HepG2 (cell line): ENCODE measurements at regions not wholly inside any gene's neighbourhood (a gene's known extent, or its start where the extent isn't known, plus 50 kb on each side); places are given as distances from the start of the nearest gene placed in this dataset.

Experiments used
- ATAC-seq: fragments of 200-7000 bp; cut with Tn5 transposase; 3 replicates; pipeline ENCODE4 v1.9.1; 2020; ENCODE audit warnings: mild to moderate bottlenecking, moderate library complexity
- BruUV-seq: library from RNA; stranded (reverse); fragments of 400-500 nt; replicated peaks from 2 replicates; lab custom pipeline; 2021; lab: Mats Ljungman, UMichigan
- CTCF ChIA-PET: fragments of 300-600 bp; formaldehyde crosslinking; extraction: SDS; loops from one replicate; lab custom pipeline; 2021; ENCODE audit warnings: low total read pairs, inconsistent platforms, low intra/inter-chr PET ratio; lab: Yijun Ruan, JAX
- POLR2A ChIA-PET: fragments of 350-600 bp; sonication (Branson Sonifier 250); formaldehyde crosslinking; loops from one replicate; lab custom pipeline; 2020; ENCODE audit warnings: antibody characterized with exemption, inconsistent platforms; lab: Yijun Ruan, JAX
- DNase-seq: peaks from one replicate; pipeline ENCODE4 v3.0.0-alpha.2; 2015; ENCODE audit warnings: low spot score
- FAIRE-seq: peaks from 3 replicates; lab custom pipeline; 2011; peaks lifted over from hg19 to GRCh38; lab: Jason Lieb, UNC
- H2AFZ ChIP-seq: one replicate; pipeline ENCODE4 v1.6.1; 2011; ENCODE audit warnings: low read length, inconsistent platforms
- H3K27ac ChIP-seq: fragments of 300-600 bp; 3 replicates; pipeline ENCODE4 v1.8.0; 2011; ENCODE audit warnings: mixed run types, mild to moderate bottlenecking, mixed read lengths, low read length, inconsistent platforms; ENCODE audit not compliant: insufficient read depth; ENCODE audit errors: extremely low read length
- H3K27me3 ChIP-seq, 2 experiments: fragments of 200-600 bp in 1 of 2; 2 replicates in 1 of 2; 3 replicates in 1 of 2; pipeline versions ENCODE4 v1.6.0 to v1.8.0; 2011; ENCODE audit warnings: low read length in 2 of 2, mild to moderate bottlenecking in 2 of 2, moderate library complexity in 2 of 2, inconsistent platforms in 1 of 2; ENCODE audit not compliant: insufficient read depth in 2 of 2, control insufficient read depth in 1 of 2
- H3K36me3 ChIP-seq, 2 experiments: fragments of 200-600 bp in 1 of 2; replicated peaks in 1 of 2; 2 replicates in 1 of 2; 3 replicates in 1 of 2; pipeline versions ENCODE4 v1.5.1 to v1.8.0; 2011; ENCODE audit warnings: low read length in 2 of 2, inconsistent platforms in 1 of 2; ENCODE audit not compliant: insufficient read depth in 2 of 2, control insufficient read depth in 1 of 2
- H3K4me1 ChIP-seq: 2 replicates; pipeline ENCODE4 v1.5.1; 2012; ENCODE audit warnings: low read length, inconsistent platforms; ENCODE audit not compliant: insufficient read depth
- H3K4me2 ChIP-seq: 2 replicates; pipeline ENCODE4 v1.6.0; 2011; ENCODE audit warnings: low read depth, low read length, inconsistent platforms
- H3K4me3 ChIP-seq, 3 experiments: fragments of 200-600 bp in 1 of 3; sonication (generic), shearing (Covaris generic) in 1 of 3; replicated peaks in 1 of 3; 2 replicates each; pipeline ENCODE4 v1.5.1; 2011 to 2016; ENCODE audit warnings: low read length in 3 of 3, inconsistent platforms in 2 of 3, low read depth in 2 of 3, mild to moderate bottlenecking in 2 of 3, control low read depth in 1 of 3, mixed read lengths in 1 of 3; ENCODE audit not compliant: insufficient read depth in 1 of 3
- H3K79me2 ChIP-seq: one replicate; pipeline ENCODE4 v1.6.1; 2011; ENCODE audit warnings: low read length, inconsistent platforms; ENCODE audit not compliant: insufficient read depth
- H3K9ac ChIP-seq: 2 replicates; pipeline ENCODE4 v1.6.0; 2011; ENCODE audit warnings: mild to moderate bottlenecking, low read depth, low read length, inconsistent platforms; ENCODE audit not compliant: insufficient read depth
- H3K9me3 ChIP-seq: 2 replicates; pipeline ENCODE4 v1.5.1; 2012; ENCODE audit warnings: mild to moderate bottlenecking, low read length
- H4K20me1 ChIP-seq: 2 replicates; pipeline ENCODE4 v1.6.0; 2011; ENCODE audit warnings: inconsistent platforms, mild to moderate bottlenecking, low read length, moderate library complexity; ENCODE audit not compliant: insufficient read depth
- ARNT ChIP-seq: fragments of 450-650 bp; IDR thresholded peaks from 2 replicates; pipeline ENCODE4 v1.6.1; 2017
- BCL3 ChIP-seq: sonication (generic); formaldehyde crosslinking; IDR thresholded peaks from 2 replicates; pipeline ENCODE4 v1.5.1; 2020; ENCODE audit warnings: mild to moderate bottlenecking, missing genetic modification reagents, moderate library complexity
- JUN ChIP-seq: sonication (generic); formaldehyde crosslinking; IDR thresholded peaks from 2 replicates; pipeline ENCODE4 v1.4.0; 2020; ENCODE audit warnings: mild to moderate bottlenecking, missing genetic modification reagents
- THAP11 ChIP-seq: IDR thresholded peaks from 2 replicates; pipeline ENCODE4 v1.6.1; 2016; ENCODE audit warnings: missing biosample characterization, missing genetic modification reagents
- ZNF331 ChIP-seq: sonication (generic); formaldehyde crosslinking; IDR thresholded peaks from 2 replicates; pipeline ENCODE4 v1.4.0; 2020; ENCODE audit warnings: missing genetic modification reagents
- ZNF382 ChIP-seq: sonication (generic); formaldehyde crosslinking; IDR thresholded peaks from 2 replicates; pipeline ENCODE4 v1.5.0; 2020; ENCODE audit warnings: missing genetic modification reagents, mild to moderate bottlenecking, borderline replicate concordance
- ZNF510 ChIP-seq: sonication (generic); formaldehyde crosslinking; IDR thresholded peaks from 2 replicates; pipeline ENCODE4 v1.4.0; 2020; ENCODE audit warnings: low read depth, mild to moderate bottlenecking, missing genetic modification reagents
- ZNF549 ChIP-seq: sonication (generic); formaldehyde crosslinking; IDR thresholded peaks from 2 replicates; pipeline ENCODE4 v1.5.0; 2020; ENCODE audit warnings: missing genetic modification reagents
- ZNF770 ChIP-seq: sonication (generic); formaldehyde crosslinking; IDR thresholded peaks from 2 replicates; pipeline ENCODE4 v1.5.0; 2020; ENCODE audit warnings: mild to moderate bottlenecking, missing genetic modification reagents
- ZNF792 ChIP-seq: IDR thresholded peaks from 2 replicates; pipeline ENCODE4 v1.6.1; 2016
- WGBS: methylation state at CpG from one replicate; pipeline ENCODE4 v1.1.6; 2017; ENCODE audit warnings: low lambda C conversion rate; 5-methylcytosine and 5-hydroxymethylcytosine counted together
- in situ Hi-C: cut with HindIII; loops from 2 replicates; pipeline ENCODE4 v1.10.0; 2017; ENCODE audit warnings: low pct_unique_long_range_greater_than_20kb; ENCODE audit not compliant: extremely low pct_ligation_motif_present
- intact Hi-C: fragments of 100-400 bp; cut with micrococcal nuclease; formaldehyde crosslinking; loops from one replicate; pipeline ENCODE4 v1.10.0; 2022; ENCODE audit not compliant: unreplicated experiment
- TF ChIP-seq, protein P1 (sequence below): sonication (generic); formaldehyde crosslinking; IDR thresholded peaks from 2 replicates; pipeline ENCODE4 v1.9.0; 2021; ENCODE audit warnings: missing genetic modification reagents, borderline replicate concordance

DNA sequence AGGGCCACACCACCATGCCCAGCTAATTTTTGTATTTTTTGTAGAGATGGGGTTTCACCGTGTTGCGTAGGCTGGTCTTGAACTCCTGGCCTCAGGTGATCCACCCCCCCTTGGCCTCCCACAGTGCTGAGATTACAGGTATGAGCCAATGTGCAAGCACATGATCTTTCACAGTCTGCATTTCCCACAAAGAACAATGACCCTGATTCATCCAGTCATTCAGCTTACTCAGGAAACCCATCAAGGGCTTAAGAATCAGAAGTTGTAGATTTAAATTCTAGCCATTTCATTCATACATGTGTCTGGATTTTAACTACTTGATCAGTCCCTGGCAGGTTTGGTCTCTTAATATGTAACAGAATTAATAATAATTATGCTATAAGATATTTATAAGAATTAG lies 2065.7 kb downstream of the MRPL39 start:
- in situ Hi-C loops (no loop called here), intact Hi-C loops (no loop called here)
- no peak overlapping the region for H3K4me3 ChIP-seq
- H3K27ac ChIP-seq: no peak overlapping the region
- CTCF ChIA-PET: no interaction called here
- no peak for ATAC-seq
- POLR2A ChIA-PET: no interaction called here
- H3K79me2 ChIP-seq: no peaks in the 10 kb centered on the region
- H3K9me3 ChIP-seq: peaks cover 79% of the 10 kb centered on the region
- no peak for DNase-seq
- H2AFZ ChIP-seq: no peak overlapping the region
- no peaks in the 10 kb centered on the region for H3K36me3 ChIP-seq
- H3K27me3 ChIP-seq: no peaks in the 10 kb centered on the region
- no peaks in the 10 kb centered on the region for H4K20me1 ChIP-seq
- TF ChIP-seq ARNT (no peak), ZNF770 (CRISPR knock-in tag) (no peak), THAP11 (CRISPR knock-in tag) (no peak), JUN (CRISPR knock-in tag) (no peak), BCL3 (CRISPR knock-in tag) (no peak), ZNF510 (CRISPR knock-in tag) (no peak), ZNF792 (CRISPR knock-in tag) (no peak), ZNF382 (CRISPR knock-in tag) (no peak), ZNF549 (no peak), ZNF331 (no peak)
- TF ChIP-seq, protein P1, sequence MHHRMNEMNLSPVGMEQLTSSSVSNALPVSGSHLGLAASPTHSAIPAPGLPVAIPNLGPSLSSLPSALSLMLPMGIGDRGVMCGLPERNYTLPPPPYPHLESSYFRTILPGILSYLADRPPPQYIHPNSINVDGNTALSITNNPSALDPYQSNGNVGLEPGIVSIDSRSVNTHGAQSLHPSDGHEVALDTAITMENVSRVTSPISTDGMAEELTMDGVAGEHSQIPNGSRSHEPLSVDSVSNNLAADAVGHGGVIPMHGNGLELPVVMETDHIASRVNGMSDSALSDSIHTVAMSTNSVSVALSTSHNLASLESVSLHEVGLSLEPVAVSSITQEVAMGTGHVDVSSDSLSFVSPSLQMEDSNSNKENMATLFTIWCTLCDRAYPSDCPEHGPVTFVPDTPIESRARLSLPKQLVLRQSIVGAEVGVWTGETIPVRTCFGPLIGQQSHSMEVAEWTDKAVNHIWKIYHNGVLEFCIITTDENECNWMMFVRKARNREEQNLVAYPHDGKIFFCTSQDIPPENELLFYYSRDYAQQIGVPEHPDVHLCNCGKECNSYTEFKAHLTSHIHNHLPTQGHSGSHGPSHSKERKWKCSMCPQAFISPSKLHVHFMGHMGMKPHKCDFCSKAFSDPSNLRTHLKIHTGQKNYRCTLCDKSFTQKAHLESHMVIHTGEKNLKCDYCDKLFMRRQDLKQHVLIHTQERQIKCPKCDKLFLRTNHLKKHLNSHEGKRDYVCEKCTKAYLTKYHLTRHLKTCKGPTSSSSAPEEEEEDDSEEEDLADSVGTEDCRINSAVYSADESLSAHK (CRISPR knock-in tag): no peak
- TF ChIP-seq, all 625 proteins: peak for 0
- WGBS: 5% methylated on average over 2 of the region's 2 CpGs
- no peak for FAIRE-seq
- no TSS peak for BruUV-seq
- Histone ChIP-seq H3K4me2 (no peak overlapping the region), H3K4me1 (no peaks in the 10 kb centered on the region), H3K9ac (no peak overlapping the region)
